ENCODE measurements at regions not wholly inside any gene's neighbourhood (a gene's known extent, or its start where the extent isn't known, plus 50 kb on each side); places are given as distances from the start of the nearest gene placed in this dataset.

- no peak for TF ChIP-seq IRF2 (CRISPR knock-in tag; IDR thresholded peaks at IDR 0.05; ENCODE audit: borderline replicate concordance, low read depth)
- TF ChIP-seq, protein P1, sequence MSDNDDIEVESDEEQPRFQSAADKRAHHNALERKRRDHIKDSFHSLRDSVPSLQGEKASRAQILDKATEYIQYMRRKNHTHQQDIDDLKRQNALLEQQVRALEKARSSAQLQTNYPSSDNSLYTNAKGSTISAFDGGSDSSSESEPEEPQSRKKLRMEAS (CRISPR knock-in tag; IDR thresholded peaks at IDR 0.05) = no peak
- no peak for TF ChIP-seq IRF1 (CRISPR knock-in tag; IDR thresholded peaks at IDR 0.05)
- no peak for TF ChIP-seq E2F1 (CRISPR knock-in tag; IDR thresholded peaks at IDR 0.05)
- TF ChIP-seq USF1 (CRISPR knock-in tag; IDR thresholded peaks at IDR 0.05) = no peak
- no peak for TF ChIP-seq ZNF532 (CRISPR knock-in tag; IDR thresholded peaks at IDR 0.05; ENCODE audit: borderline replicate concordance)
- TF ChIP-seq CBFB (CRISPR knock-in tag; IDR thresholded peaks at IDR 0.05; ENCODE audit: low read depth) = no peak
Measured at GRCh38 chr10:124181656-124182055, 88.3 kb upstream of the CHST15 start (continued).

GRCh38 chr10:124180947-124181549 is 87.7 kb upstream of the CHST15 start:
- DNase-seq (ENCODE audit: low spot score) (no peak), ATAC-seq (no peak)
- Mint-ChIP-seq H3K9me3 (no peaks in the 10 kb centered on the region), H3K36me3 (no peaks in the 10 kb centered on the region), H3K4me1 (peaks cover 6% of the 10 kb centered on the region), H3K27ac (no peak overlapping the region), H3K4me3 (no peak overlapping the region), H3K27me3 (ENCODE audit: low read depth) (peaks cover 5% of the 10 kb centered on the region; the same call in 1 of the 2 replicates)
- TF ChIP-seq PRDM15 (CRISPR knock-in tag; IDR thresholded peaks at IDR 0.05) (no peak), ZNF671 (CRISPR knock-in tag; IDR thresholded peaks at IDR 0.05) (no peak), RORB (CRISPR knock-in tag; IDR thresholded peaks at IDR 0.05) (no peak)
- ChIA-PET CTCF (interaction anchor here (1.0 to 1.5 kb wide), 3 partner anchors 187 to 385 kb away, joined by 3 read pairs; no protein-coding TSS in a partner anchor), POLR2A (no interaction called here)

DNA sequence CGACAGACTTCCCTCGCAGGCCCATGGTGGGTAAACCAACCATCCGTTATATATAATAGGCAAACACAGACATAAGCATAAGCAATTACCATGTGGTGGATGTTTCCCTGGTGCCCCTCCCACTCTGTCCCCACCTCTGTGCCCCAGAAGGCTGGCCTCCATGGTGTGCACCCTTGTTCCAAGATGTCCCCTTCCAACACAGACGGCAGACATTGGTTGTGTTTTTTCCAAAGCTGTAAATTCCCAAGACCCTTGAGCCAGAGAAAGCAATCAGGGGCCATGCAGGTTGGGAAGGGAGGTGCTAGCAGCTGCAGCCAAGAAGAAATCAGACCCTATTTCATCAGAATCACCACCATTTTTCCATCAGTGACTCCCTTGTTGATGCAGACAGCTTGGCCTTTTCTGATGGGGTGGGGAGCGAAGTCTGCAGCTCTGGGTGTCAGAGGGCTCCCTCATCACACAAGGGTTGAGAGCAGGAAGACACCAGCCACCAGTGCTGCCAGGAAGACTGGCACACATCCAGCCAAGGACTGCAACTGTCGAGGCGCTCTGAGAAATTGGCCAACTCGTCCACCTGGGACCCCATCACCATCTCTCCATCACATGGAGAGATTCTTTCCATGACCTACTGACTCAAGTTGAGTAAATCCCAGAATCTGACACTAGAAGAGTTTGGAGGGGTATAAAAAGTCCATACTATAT is 86.8 kb upstream of the CHST15 start:
- DNase-seq (ENCODE audit: low spot score) (no peak), ATAC-seq (no peak)
- Mint-ChIP-seq H3K4me3 (no peak overlapping the region), H3K27me3 (ENCODE audit: low read depth) (peaks cover 5% of the 10 kb centered on the region; the same call in 1 of the 2 replicates), H3K36me3 (no peaks in the 10 kb centered on the region), H3K9me3 (no peaks in the 10 kb centered on the region), H3K27ac (no peak overlapping the region), H3K4me1 (peaks cover 6% of the 10 kb centered on the region)
- POLR2A ChIA-PET = no interaction called here
- CTCF ChIA-PET = no interaction called here
- no peak for TF ChIP-seq FOXJ3 (CRISPR knock-in tag; IDR thresholded peaks at IDR 0.05; ENCODE audit: borderline replicate concordance)
- TF ChIP-seq ATF6 (CRISPR knock-in tag; IDR thresholded peaks at IDR 0.05) = no peak
- no peak for TF ChIP-seq TEAD1 (CRISPR knock-in tag; IDR thresholded peaks at IDR 0.05)
- TF ChIP-seq, protein P2, sequence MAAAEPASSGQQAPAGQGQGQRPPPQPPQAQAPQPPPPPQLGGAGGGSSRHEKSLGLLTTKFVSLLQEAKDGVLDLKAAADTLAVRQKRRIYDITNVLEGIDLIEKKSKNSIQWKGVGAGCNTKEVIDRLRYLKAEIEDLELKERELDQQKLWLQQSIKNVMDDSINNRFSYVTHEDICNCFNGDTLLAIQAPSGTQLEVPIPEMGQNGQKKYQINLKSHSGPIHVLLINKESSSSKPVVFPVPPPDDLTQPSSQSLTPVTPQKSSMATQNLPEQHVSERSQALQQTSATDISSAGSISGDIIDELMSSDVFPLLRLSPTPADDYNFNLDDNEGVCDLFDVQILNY (CRISPR knock-in tag; IDR thresholded peaks at IDR 0.05) = no peak
- TF ChIP-seq CTCF (IDR thresholded peaks at IDR 0.05) = no peak

All from WTC11 (cell line).